Activated naive CD4-positive, alpha-beta T cell treated with anti-CD3 and anti-CD28 coated beads, Interleukin-2, amount 10 ng/mL, durations not matched to agents 7 days and 5 days (primary cell): ENCODE measurements at regions not wholly inside any gene's neighbourhood (a gene's known extent, or its start where the extent isn't known, plus 50 kb on each side); places are given as distances from the start of the nearest gene placed in this dataset.

Experiments used
- CTCF ChIA-PET: fragments of 350-600 bp; sonication (Branson Sonifier 250); formaldehyde crosslinking; loops from one replicate; lab custom pipeline; 2021; ENCODE audit warnings: antibody characterized with exemption; lab: Charles Lee
- DNase-seq: peaks from one replicate; pipeline ENCODE4 v3.0.0-alpha.2; 2020
- H3K27ac Mint-ChIP-seq: one replicate; pipeline ENCODE4 v1.8.0; 2021; ENCODE audit warnings: mild to moderate bottlenecking, moderate library complexity, mixed read lengths
- H3K27me3 Mint-ChIP-seq: one replicate; pipeline ENCODE4 v1.8.0; 2021; ENCODE audit warnings: mild to moderate bottlenecking, mixed read lengths
- H3K36me3 Mint-ChIP-seq: one replicate; pipeline ENCODE4 v1.8.0; 2021; ENCODE audit warnings: mixed read lengths
- H3K4me1 Mint-ChIP-seq: one replicate; pipeline ENCODE4 v1.8.0; 2021; ENCODE audit warnings: mixed read lengths
- H3K4me3 Mint-ChIP-seq: one replicate; pipeline ENCODE4 v1.8.0; 2021; ENCODE audit warnings: mild to moderate bottlenecking, moderate library complexity, mixed read lengths
- H3K9me3 Mint-ChIP-seq: one replicate; pipeline ENCODE4 v1.8.0; 2021; ENCODE audit warnings: mixed read lengths

- H3K4me1 Mint-ChIP-seq: no peaks in the 10 kb centered on the region
- DNase-seq: no peak
- CTCF ChIA-PET: no interaction called here
- H3K4me3 Mint-ChIP-seq: no peak overlapping the region
- no peaks in the 10 kb centered on the region for H3K9me3 Mint-ChIP-seq
- peaks cover 14% of the 10 kb centered on the region for H3K27me3 Mint-ChIP-seq
- no peaks in the 10 kb centered on the region for H3K36me3 Mint-ChIP-seq
- no peak overlapping the region for H3K27ac Mint-ChIP-seq
Measured at GRCh38 chr1:112783059-112783458, 67.9 kb upstream of the PPM1J start.

DNA sequence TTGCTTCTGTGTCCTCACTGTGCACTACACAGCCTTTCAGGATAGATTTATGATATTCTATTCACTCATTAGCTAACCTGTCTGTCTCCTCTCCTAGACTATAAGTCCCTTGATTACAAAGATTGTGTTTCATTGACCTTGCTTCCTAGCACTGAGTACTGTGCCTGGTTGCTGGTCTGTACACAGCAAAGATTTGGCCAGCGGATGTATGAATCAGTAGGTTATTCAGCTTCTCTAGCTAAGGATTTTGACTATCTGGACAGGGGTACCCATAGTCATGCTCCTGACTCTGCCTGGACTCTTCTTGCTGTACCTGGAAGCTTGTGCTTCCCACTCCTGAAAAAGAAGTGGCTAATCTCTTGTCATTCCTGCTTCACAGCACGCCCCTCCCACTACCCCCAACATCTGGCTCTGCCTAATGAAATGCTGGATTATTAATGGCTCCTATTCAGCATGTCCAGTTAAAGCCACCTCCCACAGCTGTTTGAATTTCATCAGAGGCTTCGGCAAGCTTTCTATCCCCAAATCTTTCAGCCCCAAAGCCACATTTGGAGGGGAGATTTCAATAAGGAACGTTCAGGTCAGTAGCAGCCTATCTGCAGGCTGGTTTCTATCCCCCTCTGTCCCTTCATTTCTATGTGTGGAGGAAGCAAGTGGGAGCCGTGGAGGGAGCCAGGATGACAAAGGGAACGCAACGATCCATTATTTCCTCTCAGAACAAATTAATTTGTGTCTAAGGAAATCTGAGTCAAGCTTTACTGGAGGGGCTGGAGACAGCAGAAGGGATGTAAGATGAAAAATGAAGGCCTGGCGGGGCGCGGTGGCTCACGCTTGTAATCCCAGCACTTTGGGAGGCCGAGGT is 64.8 kb upstream of the PPM1J start:
- Mint-ChIP-seq H3K4me3 (no peak overlapping the region), H3K36me3 (no peaks in the 10 kb centered on the region), H3K9me3 (no peaks in the 10 kb centered on the region), H3K27ac (no peak overlapping the region), H3K27me3 (peaks cover 11% of the 10 kb centered on the region), H3K4me1 (no peaks in the 10 kb centered on the region)
- DNase-seq: no peak
- CTCF ChIA-PET: no interaction called here

DNA sequence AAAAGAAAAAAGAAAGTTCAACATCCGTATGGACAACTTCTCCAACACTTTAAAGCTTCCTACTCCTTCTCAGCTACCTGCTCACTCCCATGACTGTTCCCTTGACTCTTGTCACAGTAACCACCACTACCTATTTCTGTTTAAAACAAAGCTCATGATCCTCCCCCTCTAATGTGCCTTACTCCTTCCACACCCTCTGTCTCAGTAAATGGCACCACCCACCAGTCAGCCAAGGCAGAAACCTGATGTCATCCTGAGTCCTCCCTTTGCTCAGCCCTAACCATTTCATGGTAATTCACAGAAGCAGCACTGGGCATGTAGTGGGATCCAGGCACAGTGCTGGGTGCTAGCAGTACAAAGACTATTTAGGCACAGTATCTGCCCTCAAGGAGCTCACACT is 63.0 kb upstream of the PPM1J start:
- H3K9me3 Mint-ChIP-seq: no peaks in the 10 kb centered on the region
- no peaks in the 10 kb centered on the region for H3K36me3 Mint-ChIP-seq
- H3K4me1 Mint-ChIP-seq: no peaks in the 10 kb centered on the region
- no peak overlapping the region for H3K4me3 Mint-ChIP-seq
- CTCF ChIA-PET: interaction anchor here (1.4 kb wide), 1 partner anchor 265 kb away, joined by 3 read pairs; no protein-coding TSS in a partner anchor
- no peak overlapping the region for H3K27ac Mint-ChIP-seq
- peaks cover 11% of the 10 kb centered on the region for H3K27me3 Mint-ChIP-seq
- DNase-seq: no peak

- Mint-ChIP-seq H3K4me1 (no peaks in the 10 kb centered on the region), H3K9me3 (no peaks in the 10 kb centered on the region), H3K27ac (no peak overlapping the region), H3K27me3 (peaks cover under 1% of the 10 kb centered on the region), H3K4me3 (no peak overlapping the region), H3K36me3 (no peaks in the 10 kb centered on the region)
- no peak for DNase-seq
- CTCF ChIA-PET: no interaction called here
Measured at GRCh38 chr1:112776688-112777087, 61.6 kb upstream of the PPM1J start.

GRCh38 chr1:112772781-112773180 is 57.6 kb upstream of the PPM1J start:
- Mint-ChIP-seq H3K27ac (no peak overlapping the region), H3K9me3 (no peaks in the 10 kb centered on the region), H3K27me3 (peaks cover 19% of the 10 kb centered on the region), H3K36me3 (no peaks in the 10 kb centered on the region), H3K4me3 (no peak overlapping the region), H3K4me1 (peaks cover 6% of the 10 kb centered on the region)
- no peak for DNase-seq
- CTCF ChIA-PET: no interaction called here

DNA sequence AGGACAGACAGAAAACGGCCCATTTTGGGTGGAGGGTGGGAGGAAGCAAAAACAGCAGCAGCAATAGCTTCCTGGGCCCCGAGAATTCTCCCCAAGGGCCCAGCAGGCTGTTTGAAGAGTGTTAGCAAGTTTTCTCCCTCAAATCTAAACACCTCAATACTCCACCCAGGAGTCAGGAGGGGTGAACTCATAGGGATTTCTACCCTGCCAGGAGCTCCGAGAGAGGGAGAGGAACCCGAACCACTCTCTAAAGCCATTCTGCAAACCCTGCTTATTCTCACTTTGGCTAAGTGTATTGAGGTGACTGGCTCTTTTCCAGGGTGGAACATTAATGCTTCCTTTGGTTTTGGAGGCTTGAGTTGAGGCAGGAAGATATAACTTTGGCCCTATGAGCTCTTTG is 55.6 kb upstream of the PPM1J start:
- Mint-ChIP-seq H3K4me3 (no peak overlapping the region), H3K36me3 (no peaks in the 10 kb centered on the region), H3K9me3 (no peaks in the 10 kb centered on the region), H3K4me1 (peaks cover 6% of the 10 kb centered on the region), H3K27me3 (peaks cover 28% of the 10 kb centered on the region), H3K27ac (no peak overlapping the region)
- no peak for DNase-seq
- CTCF ChIA-PET: no interaction called here

DNA sequence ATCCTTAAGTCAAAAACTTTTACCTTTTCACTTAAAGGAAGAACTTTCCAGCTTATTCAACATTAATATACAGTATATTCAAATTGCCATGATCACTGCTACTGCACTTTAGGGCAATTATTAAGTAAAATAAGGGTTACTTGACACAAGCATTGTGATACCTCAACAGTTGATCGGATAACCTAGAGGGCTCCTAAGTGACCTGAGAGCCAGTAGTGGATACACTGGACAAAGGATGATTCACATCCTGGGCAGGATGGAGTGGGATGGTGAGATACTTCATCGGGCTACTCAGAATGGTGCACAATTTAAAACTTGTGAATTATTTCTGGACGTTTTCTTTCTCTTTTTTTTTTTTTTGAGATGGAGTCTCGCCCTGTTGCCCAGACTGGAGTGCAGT is 54.5 kb upstream of the PPM1J start:
- Mint-ChIP-seq H3K36me3 (no peaks in the 10 kb centered on the region), H3K4me3 (no peak overlapping the region), H3K9me3 (no peaks in the 10 kb centered on the region), H3K27ac (no peak overlapping the region), H3K4me1 (peaks cover 6% of the 10 kb centered on the region), H3K27me3 (peaks cover 28% of the 10 kb centered on the region)
- CTCF ChIA-PET: no interaction called here
- no peak for DNase-seq

DNA sequence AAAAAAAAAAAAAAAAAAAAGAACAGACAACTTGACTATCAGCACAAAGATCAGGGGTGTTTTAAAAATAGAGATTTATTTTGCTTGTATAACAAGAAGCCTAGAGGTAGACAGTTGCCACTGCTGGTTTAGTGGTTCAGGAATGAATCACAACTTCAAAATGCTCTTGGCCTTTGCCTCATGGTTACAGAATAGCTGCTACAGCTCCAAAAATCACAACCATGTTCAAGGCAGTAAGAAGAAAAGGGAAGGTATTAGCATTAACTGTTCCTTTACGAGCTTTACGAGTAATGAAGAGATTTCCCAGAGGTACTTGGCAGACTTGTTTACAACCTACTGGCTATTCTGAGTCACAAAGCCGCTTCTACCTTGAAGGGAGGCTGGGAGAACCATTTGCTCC is 52.5 kb upstream of the PPM1J start:
- CTCF ChIA-PET: no interaction called here
- no peak for DNase-seq
- Mint-ChIP-seq H3K36me3 (no peaks in the 10 kb centered on the region), H3K27ac (no peak overlapping the region), H3K4me1 (peaks cover 6% of the 10 kb centered on the region), H3K27me3 (peaks cover 33% of the 10 kb centered on the region), H3K9me3 (no peaks in the 10 kb centered on the region), H3K4me3 (no peak overlapping the region)
